GM18505 (cell line): ENCODE measurements at regions not wholly inside any gene's neighbourhood (a gene's known extent, or its start where the extent isn't known, plus 50 kb on each side); places are given as distances from the start of the nearest gene placed in this dataset.
"Not testable (repeated sequence)": the region's sequence is repeated elsewhere in the genome, so short reads cannot be mapped to it uniquely, and the experiment has no call there.

ENCODE experiments used
- ATAC-seq: cut with Tn5 transposase; IDR thresholded peaks from one replicate; pipeline ENCODE4 v1.9.1; 2021; ENCODE audit not compliant: unreplicated experiment
- POLR2A ChIP-seq: IDR thresholded peaks from 4 replicates; pipeline ENCODE4 v1.6.1; 2011; ENCODE audit warnings: borderline replicate concordance; ENCODE audit not compliant: insufficient read depth, insufficient read length; ENCODE audit errors: extremely low read depth

GRCh38 chr4:128550060-128550459 is 259.4 kb upstream of the JADE1 start:
- TF ChIP-seq POLR2A = no peak
- ATAC-seq = no peak

GRCh38 chr4:128549636-128550035 is 259.9 kb upstream of the JADE1 start:
- ATAC-seq = no peak
- no peak for TF ChIP-seq POLR2A

GRCh38 chr4:128548381-128548780 is 260.8 kb upstream of the PGRMC2 start:
- ATAC-seq = no peak
- TF ChIP-seq POLR2A = no peak

DNA sequence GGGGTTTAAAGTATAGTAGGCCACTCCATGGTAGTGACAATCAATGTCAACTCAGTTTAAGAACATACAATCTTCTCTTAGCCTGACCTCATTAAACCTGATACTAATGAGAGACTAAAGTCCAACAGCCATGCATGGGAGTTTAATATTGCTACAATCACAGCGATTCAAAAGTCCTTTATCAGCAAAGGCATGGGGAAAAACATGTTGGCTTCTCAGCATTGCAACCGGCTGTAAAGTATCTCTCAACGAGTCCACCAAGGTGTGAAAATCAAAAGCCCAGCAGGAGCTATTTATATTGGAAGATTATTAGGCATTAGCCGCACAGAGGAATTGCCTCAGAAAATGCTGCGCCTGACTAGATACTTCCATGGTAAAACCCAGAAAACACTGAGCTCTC is 256.7 kb upstream of the PGRMC2 start:
- ATAC-seq = no peak
- no peak for TF ChIP-seq POLR2A

- no peak for ATAC-seq
- TF ChIP-seq POLR2A = no peak
These were observed 256.1 kb upstream of the PGRMC2 start for GRCh38 chr4:128543696-128544095.

GRCh38 chr4:128542047-128542446 is 254.4 kb upstream of the PGRMC2 start:
- ATAC-seq = no peak

DNA sequence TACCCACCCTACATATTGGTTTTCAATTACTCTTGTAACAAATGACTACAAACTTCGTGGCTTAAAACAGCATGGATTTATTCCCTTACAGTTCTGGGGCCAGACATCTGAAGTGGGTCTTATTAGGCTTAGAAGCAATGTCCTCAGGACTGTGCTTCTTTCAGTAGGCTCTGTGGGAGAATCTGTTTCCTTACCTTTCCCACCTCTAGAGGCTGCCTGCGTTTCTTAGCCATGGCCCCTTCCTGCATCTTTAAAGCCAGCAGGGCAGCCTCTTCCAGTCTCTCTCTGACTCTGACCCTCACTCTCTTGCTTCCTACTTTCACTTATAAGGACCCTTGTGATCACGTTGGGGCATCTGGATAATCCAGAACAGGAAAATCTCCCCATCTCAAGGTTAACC is 252.5 kb upstream of the PGRMC2 start:
- no peak for ATAC-seq
- no peak for TF ChIP-seq POLR2A

More at GRCh38 chr4:128542047-128542446, 254.4 kb upstream of the PGRMC2 start:
- TF ChIP-seq POLR2A = no peak

DNA sequence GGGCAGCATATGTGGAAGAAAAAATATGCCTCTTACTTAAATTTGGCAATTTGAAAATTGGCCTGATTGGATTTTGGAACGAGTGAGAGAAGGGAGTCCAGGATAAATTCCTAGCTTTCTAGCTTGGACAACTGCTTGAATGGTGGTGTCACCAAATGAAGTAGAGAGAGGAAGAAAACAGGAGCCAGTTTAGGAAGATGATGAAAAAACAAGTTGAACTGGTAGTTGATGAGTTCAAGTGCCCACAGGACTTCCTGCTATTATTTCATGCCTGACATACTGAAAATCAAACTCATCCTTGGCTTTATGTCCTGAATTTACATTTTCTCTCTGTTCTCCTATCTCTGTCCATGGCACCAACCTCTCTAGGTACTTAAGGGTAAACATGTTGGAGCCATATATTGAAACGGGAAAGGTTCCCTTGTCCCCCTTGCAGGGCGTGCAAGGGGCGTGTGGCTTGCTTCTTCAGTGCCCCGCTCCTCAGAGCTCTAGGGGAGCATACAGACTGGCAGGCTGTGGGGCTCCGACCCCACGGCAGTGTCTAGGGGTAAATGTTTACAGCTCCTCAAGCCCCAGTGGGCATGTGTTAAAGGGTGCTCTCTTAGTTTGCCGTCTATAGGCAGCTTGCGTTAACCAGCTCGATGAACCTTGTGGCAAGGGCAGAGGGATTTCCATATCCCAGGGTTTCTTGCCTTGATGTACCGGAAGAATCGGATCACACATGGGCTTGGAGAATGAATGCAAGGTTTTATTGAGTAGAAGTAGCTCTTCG is 250.7 kb upstream of the PGRMC2 start:
- no peak for TF ChIP-seq POLR2A
- no peak for ATAC-seq

GRCh38 chr4:128536746-128537145 is 249.1 kb upstream of the PGRMC2 start:
- TF ChIP-seq POLR2A = no peak
- ATAC-seq = no peak

DNA sequence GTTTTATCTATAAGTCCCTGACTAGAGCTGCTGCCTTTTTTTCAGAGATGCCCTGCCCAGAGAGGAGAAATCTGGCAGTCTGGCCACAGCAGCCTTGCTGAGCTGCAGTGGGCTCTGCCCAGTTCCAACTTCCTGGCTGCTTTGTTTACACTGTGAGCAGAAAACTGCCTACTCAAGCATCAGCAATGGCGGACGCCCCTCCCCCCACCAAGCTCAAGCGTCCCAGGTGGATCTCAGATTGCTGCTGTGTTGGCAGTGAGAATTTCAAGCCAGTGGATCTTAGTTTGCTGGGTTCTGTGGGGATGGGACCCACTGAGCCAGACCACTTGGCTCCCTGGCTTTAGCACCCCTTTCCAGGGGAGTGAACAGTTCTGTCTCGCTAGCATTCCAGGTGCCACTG is 247.9 kb upstream of the PGRMC2 start:
- ATAC-seq = not testable (repeated sequence)

- ATAC-seq = no peak
- TF ChIP-seq POLR2A = no peak
These were observed 241.4 kb upstream of the PGRMC2 start for GRCh38 chr4:128528793-128529553.

DNA sequence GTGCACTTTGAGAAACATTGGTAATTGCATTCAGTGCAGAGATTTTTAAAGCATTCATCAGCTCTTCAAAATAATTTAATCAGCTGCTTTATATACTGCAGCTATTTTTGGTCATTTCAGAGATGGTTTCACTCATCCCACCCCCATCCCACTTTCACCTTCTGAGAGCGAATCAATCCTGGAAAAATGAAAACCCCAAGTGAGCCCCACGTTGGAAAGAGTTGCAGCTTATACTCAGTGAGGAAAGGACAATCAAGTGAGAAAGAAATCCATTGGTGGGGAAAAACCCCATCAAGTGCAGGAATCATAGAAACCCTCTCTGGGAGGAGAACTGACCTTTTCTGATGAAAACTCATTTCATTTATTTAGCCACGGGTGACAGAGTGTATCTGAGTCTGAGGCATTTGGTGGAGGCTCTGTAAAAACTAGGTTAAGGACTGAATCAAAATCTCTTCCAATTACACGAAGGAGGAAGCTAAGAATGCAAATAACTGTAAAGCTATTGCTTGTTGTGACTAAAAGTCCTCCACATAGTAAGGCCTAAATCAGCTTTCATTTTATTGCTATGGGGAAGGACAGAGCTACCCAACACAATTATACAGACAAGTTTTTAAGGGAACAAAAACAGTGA is 240.4 kb upstream of the PGRMC2 start:
- no peak for TF ChIP-seq POLR2A
- ATAC-seq = no peak

- no peak for ATAC-seq
These were observed 239.7 kb upstream of the PGRMC2 start for GRCh38 chr4:128527351-128527750.

More at GRCh38 chr4:128527351-128527750, 239.7 kb upstream of the PGRMC2 start:
- TF ChIP-seq POLR2A = no peak
